ENCODE measurements at regions not wholly inside any gene's neighbourhood (a gene's known extent, or its start where the extent isn't known, plus 50 kb on each side); places are given as distances from the start of the nearest gene placed in this dataset.

- H3K4me1 ChIP-seq (ENCODE audit: low read depth), result no peaks in the 10 kb centered on the region
- intact Hi-C loops (cut with DNase I, micrococcal nuclease), result no loop called here
- ATAC-seq (no peak), DNase-seq (no peak)
- no peaks in the 10 kb centered on the region for H3K36me3 ChIP-seq (ENCODE audit: low read depth)
- H3K9me3 ChIP-seq, result no peaks in the 10 kb centered on the region
- TF ChIP-seq CTCF (IDR thresholded peaks at IDR 0.05), result no peak
- no peak overlapping the region for H3K4me3 ChIP-seq
Observed at GRCh38 chr12:116442304-116442703, 116.9 kb upstream of the MAP1LC3B2 start.

- intact Hi-C loops (cut with DNase I, micrococcal nuclease), result no loop called here
- Histone ChIP-seq H3K36me3 (ENCODE audit: low read depth) (no peaks in the 10 kb centered on the region), H3K9me3 (no peaks in the 10 kb centered on the region), H3K4me3 (no peak overlapping the region), H3K4me1 (ENCODE audit: low read depth) (no peaks in the 10 kb centered on the region)
- DNase-seq (no peak), ATAC-seq (no peak)
- TF ChIP-seq CTCF (IDR thresholded peaks at IDR 0.05), result no peak
Observed at GRCh38 chr12:116442946-116443345, 116.2 kb upstream of the MAP1LC3B2 start.

- no peaks in the 10 kb centered on the region for H3K36me3 ChIP-seq (ENCODE audit: low read depth)
- no peak for TF ChIP-seq CTCF (IDR thresholded peaks at IDR 0.05)
- DNase-seq, result no peak
- H3K4me1 ChIP-seq (ENCODE audit: low read depth), result no peaks in the 10 kb centered on the region
- intact Hi-C loops (cut with DNase I, micrococcal nuclease), result no loop called here
- H3K4me3 ChIP-seq, result no peak overlapping the region
- H3K9me3 ChIP-seq, result no peaks in the 10 kb centered on the region
- no peak for ATAC-seq
Observed at GRCh38 chr12:116443821-116444589, 115.2 kb upstream of the MAP1LC3B2 start.

GRCh38 chr12:116444590-116444943 is 114.6 kb upstream of the MAP1LC3B2 start:
- H3K4me3 ChIP-seq, result no peak overlapping the region
- no peak for ATAC-seq
- intact Hi-C loops (cut with DNase I, micrococcal nuclease), result no loop called here
- TF ChIP-seq CTCF (IDR thresholded peaks at IDR 0.05), result no peak
- H3K4me1 ChIP-seq (ENCODE audit: low read depth), result no peaks in the 10 kb centered on the region
- no peaks in the 10 kb centered on the region for H3K9me3 ChIP-seq
- DNase-seq, result no peak
- H3K36me3 ChIP-seq (ENCODE audit: low read depth), result no peaks in the 10 kb centered on the region

GRCh38 chr12:116448165-116448739 is 110.9 kb upstream of the MAP1LC3B2 start:
- Histone ChIP-seq H3K4me3 (no peak overlapping the region), H3K36me3 (ENCODE audit: low read depth) (no peaks in the 10 kb centered on the region), H3K4me1 (ENCODE audit: low read depth) (no peaks in the 10 kb centered on the region), H3K9me3 (no peaks in the 10 kb centered on the region)
- DNase-seq (peak in 1 of 3 donors; percentile 25), ATAC-seq (peak; percentile 84)
- no peak for TF ChIP-seq CTCF (IDR thresholded peaks at IDR 0.05)
- intact Hi-C loops (cut with DNase I, micrococcal nuclease), result no loop called here
